ENCODE measurements at regions not wholly inside any gene's neighbourhood (a gene's known extent, or its start where the extent isn't known, plus 50 kb on each side); places are given as distances from the start of the nearest gene placed in this dataset.

DNA sequence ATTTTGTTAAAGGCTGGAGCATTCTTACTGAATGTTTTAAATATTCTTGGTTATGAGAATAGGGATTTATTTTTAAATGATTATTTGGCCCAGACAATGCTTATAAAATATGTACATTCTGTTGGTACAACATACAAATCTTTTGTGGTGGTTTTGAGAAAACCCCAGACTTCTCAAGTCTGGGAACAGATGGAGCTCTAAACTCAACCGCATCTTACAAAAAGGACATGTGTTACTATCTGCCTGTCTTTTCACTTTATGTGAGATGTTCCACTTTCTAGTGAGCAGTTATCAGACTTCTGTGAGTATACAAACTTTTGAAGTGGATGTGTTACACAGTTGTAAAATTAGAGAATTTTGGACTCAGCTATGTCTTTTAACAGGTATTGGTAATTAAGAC is 135.5 kb upstream of the RBMS3 start:
- TF ChIP-seq, protein P1, sequence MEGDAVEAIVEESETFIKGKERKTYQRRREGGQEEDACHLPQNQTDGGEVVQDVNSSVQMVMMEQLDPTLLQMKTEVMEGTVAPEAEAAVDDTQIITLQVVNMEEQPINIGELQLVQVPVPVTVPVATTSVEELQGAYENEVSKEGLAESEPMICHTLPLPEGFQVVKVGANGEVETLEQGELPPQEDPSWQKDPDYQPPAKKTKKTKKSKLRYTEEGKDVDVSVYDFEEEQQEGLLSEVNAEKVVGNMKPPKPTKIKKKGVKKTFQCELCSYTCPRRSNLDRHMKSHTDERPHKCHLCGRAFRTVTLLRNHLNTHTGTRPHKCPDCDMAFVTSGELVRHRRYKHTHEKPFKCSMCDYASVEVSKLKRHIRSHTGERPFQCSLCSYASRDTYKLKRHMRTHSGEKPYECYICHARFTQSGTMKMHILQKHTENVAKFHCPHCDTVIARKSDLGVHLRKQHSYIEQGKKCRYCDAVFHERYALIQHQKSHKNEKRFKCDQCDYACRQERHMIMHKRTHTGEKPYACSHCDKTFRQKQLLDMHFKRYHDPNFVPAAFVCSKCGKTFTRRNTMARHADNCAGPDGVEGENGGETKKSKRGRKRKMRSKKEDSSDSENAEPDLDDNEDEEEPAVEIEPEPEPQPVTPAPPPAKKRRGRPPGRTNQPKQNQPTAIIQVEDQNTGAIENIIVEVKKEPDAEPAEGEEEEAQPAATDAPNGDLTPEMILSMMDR (IDR thresholded peaks at IDR 0.05; ENCODE audit: control extremely low read depth in 1 of 3, insufficient read depth in 1 of 3, low read depth in 1 of 3, low read length in 3 of 3) = no peak
- TF ChIP-seq POLR2A (IDR thresholded peaks at IDR 0.05; ENCODE audit: control extremely low read depth in 1 of 2, low read depth in 2 of 2, low read length in 2 of 2) (no peak), SRF (IDR thresholded peaks at IDR 0.05; ENCODE audit: low read depth, low read length) (no peak), EZH2 (IDR thresholded peaks at IDR 0.05; ENCODE audit: low read depth, low read length, severe bottlenecking) (no peak), TCF12 (IDR thresholded peaks at IDR 0.05; ENCODE audit: low read depth, low read length) (no peak), ZNF274 (IDR thresholded peaks at IDR 0.05; ENCODE audit: borderline replicate concordance, extremely low read depth, low read length) (no peak), POLR2AphosphoS5 (IDR thresholded peaks at IDR 0.05; ENCODE audit: low read depth, low read length) (no peak), CEBPB (IDR thresholded peaks at IDR 0.05; ENCODE audit: low read depth, low read length) (no peak), EP300 (IDR thresholded peaks at IDR 0.05; ENCODE audit: borderline replicate concordance in 1 of 2, low read depth in 2 of 2, low read length in 2 of 2) (no peak)
- TF ChIP-seq, protein P2, sequence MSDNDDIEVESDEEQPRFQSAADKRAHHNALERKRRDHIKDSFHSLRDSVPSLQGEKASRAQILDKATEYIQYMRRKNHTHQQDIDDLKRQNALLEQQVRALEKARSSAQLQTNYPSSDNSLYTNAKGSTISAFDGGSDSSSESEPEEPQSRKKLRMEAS (IDR thresholded peaks at IDR 0.05) = no peak

All from H1 (cell line).